ENCODE measurements at regions not wholly inside any gene's neighbourhood (a gene's known extent, or its start where the extent isn't known, plus 50 kb on each side); places are given as distances from the start of the nearest gene placed in this dataset.

DNA sequence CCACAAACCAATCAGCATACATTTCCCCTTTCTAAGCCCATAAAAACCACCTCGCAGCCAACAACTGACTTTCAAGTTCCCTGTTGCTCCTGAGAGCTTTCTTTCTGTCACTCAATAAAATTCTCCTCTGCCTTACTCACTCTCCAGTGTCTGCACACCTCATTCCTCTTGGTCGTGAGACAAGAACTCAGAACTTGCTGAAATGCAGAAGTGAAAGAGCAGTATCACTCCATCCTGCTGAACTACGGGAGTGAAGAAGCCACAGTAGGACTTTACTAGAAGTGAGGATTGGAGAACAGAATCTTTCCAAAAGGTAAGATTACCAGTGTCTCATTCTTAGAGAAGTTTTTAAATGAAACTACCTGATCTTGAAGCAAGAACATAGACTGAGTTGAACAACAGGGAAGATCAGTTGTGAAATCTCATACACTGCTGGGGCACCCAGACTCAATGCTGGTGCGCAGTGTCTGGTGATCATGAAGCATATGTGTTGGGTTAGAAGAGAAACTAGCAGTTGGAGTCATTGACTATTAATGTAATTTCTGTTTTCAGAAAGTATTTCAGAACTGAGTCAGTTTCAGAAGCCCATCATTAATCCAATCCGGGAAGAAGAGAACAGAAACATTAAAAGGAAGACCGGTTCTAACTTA, 726.9 kb upstream of the TMPRSS15 start:
- TF ChIP-seq ZBTB7A (IDR thresholded peaks at IDR 0.05; ENCODE audit: low read depth) (no peak), CREB1 (IDR thresholded peaks at IDR 0.05; ENCODE audit: low read depth) (no peak), CEBPB (IDR thresholded peaks at IDR 0.05) (no peak), TCF12 (IDR thresholded peaks at IDR 0.05; ENCODE audit: low read depth) (no peak), FOXM1 (IDR thresholded peaks at IDR 0.05; ENCODE audit: borderline replicate concordance, low read depth) (no peak), YY1 (IDR thresholded peaks at IDR 0.05; ENCODE audit: low read depth) (no peak), RAD21 (IDR thresholded peaks at IDR 0.05; ENCODE audit: low read depth) (no peak), NFIC (IDR thresholded peaks at IDR 0.05) (no peak), EP300 (IDR thresholded peaks at IDR 0.05; ENCODE audit: borderline replicate concordance) (no peak), EGR1 (IDR thresholded peaks at IDR 0.05) (no peak)
- TF ChIP-seq, protein P1, sequence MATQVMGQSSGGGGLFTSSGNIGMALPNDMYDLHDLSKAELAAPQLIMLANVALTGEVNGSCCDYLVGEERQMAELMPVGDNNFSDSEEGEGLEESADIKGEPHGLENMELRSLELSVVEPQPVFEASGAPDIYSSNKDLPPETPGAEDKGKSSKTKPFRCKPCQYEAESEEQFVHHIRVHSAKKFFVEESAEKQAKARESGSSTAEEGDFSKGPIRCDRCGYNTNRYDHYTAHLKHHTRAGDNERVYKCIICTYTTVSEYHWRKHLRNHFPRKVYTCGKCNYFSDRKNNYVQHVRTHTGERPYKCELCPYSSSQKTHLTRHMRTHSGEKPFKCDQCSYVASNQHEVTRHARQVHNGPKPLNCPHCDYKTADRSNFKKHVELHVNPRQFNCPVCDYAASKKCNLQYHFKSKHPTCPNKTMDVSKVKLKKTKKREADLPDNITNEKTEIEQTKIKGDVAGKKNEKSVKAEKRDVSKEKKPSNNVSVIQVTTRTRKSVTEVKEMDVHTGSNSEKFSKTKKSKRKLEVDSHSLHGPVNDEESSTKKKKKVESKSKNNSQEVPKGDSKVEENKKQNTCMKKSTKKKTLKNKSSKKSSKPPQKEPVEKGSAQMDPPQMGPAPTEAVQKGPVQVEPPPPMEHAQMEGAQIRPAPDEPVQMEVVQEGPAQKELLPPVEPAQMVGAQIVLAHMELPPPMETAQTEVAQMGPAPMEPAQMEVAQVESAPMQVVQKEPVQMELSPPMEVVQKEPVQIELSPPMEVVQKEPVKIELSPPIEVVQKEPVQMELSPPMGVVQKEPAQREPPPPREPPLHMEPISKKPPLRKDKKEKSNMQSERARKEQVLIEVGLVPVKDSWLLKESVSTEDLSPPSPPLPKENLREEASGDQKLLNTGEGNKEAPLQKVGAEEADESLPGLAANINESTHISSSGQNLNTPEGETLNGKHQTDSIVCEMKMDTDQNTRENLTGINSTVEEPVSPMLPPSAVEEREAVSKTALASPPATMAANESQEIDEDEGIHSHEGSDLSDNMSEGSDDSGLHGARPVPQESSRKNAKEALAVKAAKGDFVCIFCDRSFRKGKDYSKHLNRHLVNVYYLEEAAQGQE (IDR thresholded peaks at IDR 0.05; ENCODE audit: low read depth) = no peak
- TF ChIP-seq, protein P2, sequence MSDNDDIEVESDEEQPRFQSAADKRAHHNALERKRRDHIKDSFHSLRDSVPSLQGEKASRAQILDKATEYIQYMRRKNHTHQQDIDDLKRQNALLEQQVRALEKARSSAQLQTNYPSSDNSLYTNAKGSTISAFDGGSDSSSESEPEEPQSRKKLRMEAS (IDR thresholded peaks at IDR 0.05) = no peak

DNA sequence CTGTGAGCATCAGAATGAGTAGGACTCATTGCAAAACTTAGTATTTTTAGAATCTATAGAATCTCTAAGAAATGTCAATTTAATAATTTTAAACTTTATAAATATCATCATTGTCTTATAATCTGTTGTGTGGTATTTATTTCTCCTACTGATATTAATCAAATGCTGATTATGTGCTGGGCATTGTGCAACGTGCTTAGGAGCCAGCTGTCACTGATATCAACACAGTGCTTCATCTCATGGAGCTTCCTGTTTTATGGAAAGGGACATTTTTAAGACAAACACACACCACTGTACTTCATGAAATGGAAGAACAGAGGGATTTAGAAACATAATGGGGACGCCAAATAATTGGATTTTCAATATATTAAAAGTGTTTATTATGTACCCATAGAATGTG, 737.9 kb upstream of the TMPRSS15 start:
- no peak for TF ChIP-seq FOXM1 (IDR thresholded peaks at IDR 0.05; ENCODE audit: borderline replicate concordance, low read depth)
- TF ChIP-seq TAF1 (IDR thresholded peaks at IDR 0.05; ENCODE audit: low read depth) = no peak
- no peak for TF ChIP-seq CREB1 (IDR thresholded peaks at IDR 0.05; ENCODE audit: low read depth)
- no peak for TF ChIP-seq TEAD4 (IDR thresholded peaks at IDR 0.05)
- TF ChIP-seq CEBPB (IDR thresholded peaks at IDR 0.05) = no peak
- TF ChIP-seq, protein P2 (IDR thresholded peaks at IDR 0.05) = no peak
- TF ChIP-seq ZBTB7A (IDR thresholded peaks at IDR 0.05; ENCODE audit: low read depth) = no peak
- TF ChIP-seq, protein P3, sequence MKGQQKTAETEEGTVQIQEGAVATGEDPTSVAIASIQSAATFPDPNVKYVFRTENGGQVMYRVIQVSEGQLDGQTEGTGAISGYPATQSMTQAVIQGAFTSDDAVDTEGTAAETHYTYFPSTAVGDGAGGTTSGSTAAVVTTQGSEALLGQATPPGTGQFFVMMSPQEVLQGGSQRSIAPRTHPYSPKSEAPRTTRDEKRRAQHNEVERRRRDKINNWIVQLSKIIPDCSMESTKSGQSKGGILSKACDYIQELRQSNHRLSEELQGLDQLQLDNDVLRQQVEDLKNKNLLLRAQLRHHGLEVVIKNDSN (IDR thresholded peaks at IDR 0.05) = no peak
- no peak for TF ChIP-seq YY1 (IDR thresholded peaks at IDR 0.05; ENCODE audit: low read depth)
- TF ChIP-seq, protein P1 (IDR thresholded peaks at IDR 0.05; ENCODE audit: low read depth) = no peak
- TF ChIP-seq EGR1 (IDR thresholded peaks at IDR 0.05) = no peak
- TF ChIP-seq RAD21 (IDR thresholded peaks at IDR 0.05; ENCODE audit: low read depth) = no peak
- no peak for TF ChIP-seq NFIC (IDR thresholded peaks at IDR 0.05)
- TF ChIP-seq TCF12 (IDR thresholded peaks at IDR 0.05; ENCODE audit: low read depth) = no peak
- TF ChIP-seq EP300 (IDR thresholded peaks at IDR 0.05; ENCODE audit: borderline replicate concordance) = no peak

DNA sequence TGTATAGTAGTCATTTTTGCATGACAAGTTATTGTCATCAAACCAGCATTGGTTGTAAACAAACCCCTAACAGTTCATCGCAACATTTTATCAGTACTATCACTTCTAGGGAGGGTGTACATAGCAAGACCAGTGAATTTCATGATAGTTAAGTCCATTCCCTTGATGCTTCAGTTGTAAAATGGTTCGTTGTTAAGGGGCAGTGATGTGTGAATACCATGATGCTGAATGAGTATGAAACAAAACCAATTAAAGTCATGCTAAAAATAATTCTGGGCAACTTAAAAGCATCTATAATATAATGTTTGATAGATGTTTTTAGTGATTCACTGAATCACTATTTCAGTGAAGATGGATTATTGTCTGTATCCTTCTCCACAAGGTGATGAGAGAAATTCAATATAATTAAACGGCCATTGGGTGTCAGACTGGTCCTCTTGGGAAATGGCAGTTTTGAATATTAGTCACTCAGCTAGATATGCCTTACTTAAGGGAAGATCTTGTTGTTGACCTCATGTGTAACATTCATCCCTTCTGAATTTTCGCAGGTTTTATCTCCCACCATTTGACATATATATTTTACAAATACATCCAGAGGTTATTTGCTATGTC, 742.2 kb upstream of the TMPRSS15 start:
- no peak for TF ChIP-seq YY1 (IDR thresholded peaks at IDR 0.05; ENCODE audit: low read depth)
- no peak for TF ChIP-seq TEAD4 (IDR thresholded peaks at IDR 0.05)
- TF ChIP-seq FOXM1 (IDR thresholded peaks at IDR 0.05; ENCODE audit: borderline replicate concordance, low read depth) = no peak
- no peak for TF ChIP-seq TAF1 (IDR thresholded peaks at IDR 0.05; ENCODE audit: low read depth)
- no peak for TF ChIP-seq RAD21 (IDR thresholded peaks at IDR 0.05; ENCODE audit: low read depth)
- TF ChIP-seq, protein P1 (IDR thresholded peaks at IDR 0.05; ENCODE audit: low read depth) = no peak
- TF ChIP-seq, protein P3 (IDR thresholded peaks at IDR 0.05) = no peak
- TF ChIP-seq, protein P2 (IDR thresholded peaks at IDR 0.05) = no peak
- TF ChIP-seq NFIC (IDR thresholded peaks at IDR 0.05) = no peak
- TF ChIP-seq EGR1 (IDR thresholded peaks at IDR 0.05) = no peak
- TF ChIP-seq CREB1 (IDR thresholded peaks at IDR 0.05; ENCODE audit: low read depth) = no peak
- TF ChIP-seq EP300 (IDR thresholded peaks at IDR 0.05; ENCODE audit: borderline replicate concordance) = no peak
- no peak for TF ChIP-seq CEBPB (IDR thresholded peaks at IDR 0.05)
- no peak for TF ChIP-seq ZBTB7A (IDR thresholded peaks at IDR 0.05; ENCODE audit: low read depth)
- TF ChIP-seq TCF12 (IDR thresholded peaks at IDR 0.05; ENCODE audit: low read depth) = no peak
